ENCODE measurements at regions not wholly inside any gene's neighbourhood (a gene's known extent, or its start where the extent isn't known, plus 50 kb on each side); places are given as distances from the start of the nearest gene placed in this dataset.

- TF ChIP-seq GATA2 (IDR thresholded peaks at IDR 0.05; ENCODE audit: low read depth, low read length), result peak; percentile 89
- peak; percentile 50; the same call in 1 of the 2 replicates for TF ChIP-seq GATA3 (IDR thresholded peaks at IDR 0.05; ENCODE audit: low read depth, low read length)
Measured at GRCh38 chr10:120098232-120098930, 205.9 kb downstream of the SEC23IP start.
